NT2/D1 (cell line): ENCODE measurements at regions not wholly inside any gene's neighbourhood (a gene's known extent, or its start where the extent isn't known, plus 50 kb on each side); places are given as distances from the start of the nearest gene placed in this dataset.
"Not testable (repeated sequence)": the region's sequence is repeated elsewhere in the genome, so short reads cannot be mapped to it uniquely, and the experiment has no call there.

Experiments
- DNase-seq: peaks from one replicate; pipeline ENCODE4 v3.0.0-alpha.2; 2011; ENCODE audit warnings: low read depth, low spot score
- H3K27me3 ChIP-seq: 2 replicates; pipeline ENCODE4 v1.6.0; 2011; ENCODE audit warnings: mild to moderate bottlenecking; ENCODE audit not compliant: insufficient read length, insufficient read depth
- H3K36me3 ChIP-seq: 2 replicates; pipeline ENCODE4 v1.6.1; 2011; ENCODE audit warnings: mild to moderate bottlenecking, low read length, mixed read lengths; ENCODE audit not compliant: insufficient read depth, insufficient read length
- H3K4me1 ChIP-seq: 2 replicates; pipeline ENCODE4 v1.5.1; 2011; ENCODE audit not compliant: insufficient read depth, insufficient read length
- H3K4me3 ChIP-seq: 2 replicates; pipeline ENCODE4 v1.5.1; 2011; ENCODE audit warnings: low read depth; ENCODE audit not compliant: insufficient read length
- H3K9ac ChIP-seq: 2 replicates; pipeline ENCODE4 v1.6.0; 2011; ENCODE audit warnings: low read depth; ENCODE audit not compliant: insufficient read length
- H3K9me3 ChIP-seq: 2 replicates; pipeline ENCODE4 v1.5.1; 2011; ENCODE audit warnings: mild to moderate bottlenecking, low read length; ENCODE audit not compliant: insufficient read depth
- SUZ12 ChIP-seq: IDR thresholded peaks from 2 replicates; pipeline ENCODE4 v1.6.1; 2011; ENCODE audit not compliant: insufficient read length, insufficient read depth; ENCODE audit errors: extremely low read depth
- YY1 ChIP-seq: IDR thresholded peaks from 2 replicates; pipeline ENCODE4 v1.6.1; 2011; ENCODE audit not compliant: insufficient read length, insufficient read depth
- ZNF274 ChIP-seq: IDR thresholded peaks from 2 replicates; pipeline ENCODE4 v1.6.1; 2011; ENCODE audit warnings: mild to moderate bottlenecking, low read depth, low read length

DNA sequence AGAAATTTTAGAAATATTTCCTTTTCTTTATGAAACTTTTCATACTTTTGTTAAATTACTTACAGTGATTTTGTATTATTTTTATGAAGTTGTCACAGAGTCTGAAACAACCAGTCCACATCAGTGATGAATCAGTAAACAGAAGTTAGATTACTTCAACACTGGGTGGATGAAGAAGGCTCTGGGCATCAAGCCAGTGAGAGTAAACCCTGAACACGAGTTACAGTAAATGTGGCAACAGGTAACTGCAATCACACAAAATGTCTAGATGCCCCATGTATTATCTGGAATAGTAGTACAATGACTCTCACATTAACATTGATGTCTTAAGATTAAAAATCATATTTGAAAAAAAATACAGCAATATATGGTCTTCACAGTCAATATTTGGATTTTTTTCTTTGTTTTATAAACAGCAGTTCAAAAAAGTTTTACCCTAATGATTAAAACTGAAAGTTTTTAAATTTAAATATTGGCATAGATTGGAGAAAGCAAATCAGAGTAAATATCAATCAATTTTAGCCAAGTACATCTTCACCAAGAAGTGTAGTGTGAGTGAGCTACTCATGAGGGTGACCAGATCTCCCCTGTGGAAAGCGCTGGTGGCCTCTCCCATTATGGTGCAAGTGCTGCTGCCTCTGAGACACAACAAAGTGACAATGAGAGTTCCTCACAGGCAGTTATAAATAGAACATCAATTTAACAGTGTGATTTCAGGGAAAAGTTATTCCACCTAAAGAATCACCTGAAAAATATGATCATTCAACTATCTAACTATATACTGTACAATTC lies 63.2 kb upstream of the UGT2B7 start:
- no peaks in the 10 kb centered on the region for H3K27me3 ChIP-seq
- no peaks in the 10 kb centered on the region for H3K36me3 ChIP-seq
- no peak overlapping the region for H3K4me3 ChIP-seq
- no peak for TF ChIP-seq SUZ12
- no peak for TF ChIP-seq ZNF274
- TF ChIP-seq YY1, result no peak
- DNase-seq, result no peak
- H3K9me3 ChIP-seq, result no peaks in the 10 kb centered on the region
- no peak overlapping the region for H3K9ac ChIP-seq
- H3K4me1 ChIP-seq, result no peaks in the 10 kb centered on the region

DNA sequence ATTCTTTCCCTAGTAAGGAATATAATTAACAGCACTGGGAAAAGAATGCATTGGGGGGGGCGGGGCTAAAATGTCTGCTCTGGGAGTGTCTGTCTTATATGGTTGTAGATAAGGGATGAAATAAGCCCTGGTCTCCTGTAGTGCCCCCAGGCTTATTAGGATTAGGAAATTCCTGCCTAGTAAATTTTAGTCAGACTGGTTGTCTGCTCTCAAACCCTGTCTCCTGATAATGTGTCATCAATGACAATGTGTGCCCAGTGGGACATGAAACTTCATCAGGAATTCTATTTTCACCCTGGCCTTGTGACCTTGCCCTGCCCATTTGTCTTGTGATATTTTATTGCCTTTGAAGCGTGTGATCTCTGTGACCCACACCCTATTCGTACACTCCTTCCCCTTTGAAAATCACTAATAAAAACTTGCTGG lies 61.9 kb upstream of the UGT2B7 start:
- H3K4me1 ChIP-seq, DNase-seq, H3K9me3 ChIP-seq, H3K4me3 ChIP-seq, H3K27me3 ChIP-seq, H3K9ac ChIP-seq, H3K36me3 ChIP-seq: not testable (repeated sequence)

DNA sequence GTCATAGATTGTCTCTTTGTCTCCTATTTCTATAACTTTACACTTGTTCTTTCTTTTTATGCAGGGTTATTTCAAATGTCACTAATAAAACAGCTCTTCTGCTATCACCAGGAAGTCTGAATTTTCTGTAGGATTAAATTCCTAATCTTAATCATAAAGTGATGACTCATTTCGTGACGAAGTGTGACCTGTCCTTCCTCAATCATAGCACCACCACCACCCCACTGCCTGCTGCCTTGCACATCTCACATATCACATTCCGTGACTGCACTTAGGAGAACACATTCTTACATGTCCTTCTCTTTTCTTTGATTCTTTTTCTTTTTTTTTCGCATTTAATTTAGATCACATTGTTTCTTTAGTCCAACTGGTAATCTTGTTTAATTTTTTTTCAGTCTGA lies 57.7 kb upstream of the UGT2B7 start:
- Histone ChIP-seq H3K9me3 (no peaks in the 10 kb centered on the region), H3K27me3 (no peaks in the 10 kb centered on the region), H3K36me3 (no peaks in the 10 kb centered on the region), H3K4me1 (no peaks in the 10 kb centered on the region), H3K9ac (no peak overlapping the region), H3K4me3 (no peak overlapping the region)
- TF ChIP-seq YY1, result no peak
- no peak for TF ChIP-seq SUZ12
- TF ChIP-seq ZNF274, result no peak
- DNase-seq, result no peak

DNA sequence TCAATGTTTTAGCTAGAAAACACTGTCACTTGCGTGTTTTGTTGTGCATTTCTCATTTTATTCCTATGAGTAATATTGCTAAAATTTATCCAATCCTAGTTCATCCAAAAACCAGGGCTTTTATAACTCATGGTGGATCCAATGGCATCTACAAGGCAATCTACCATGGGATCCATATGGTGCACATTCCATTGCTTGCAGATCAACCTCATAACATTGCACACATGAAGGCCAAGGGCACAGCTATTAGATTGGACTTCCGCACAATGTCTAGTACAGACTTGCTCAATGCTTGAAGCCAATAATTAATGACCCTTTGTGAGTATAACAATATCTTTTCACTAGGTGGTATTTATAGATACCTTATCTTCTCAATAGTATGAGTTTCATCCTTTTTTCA lies 57.2 kb upstream of the UGT2B7 start:
- no peak overlapping the region for H3K4me3 ChIP-seq
- H3K9ac ChIP-seq, result no peak overlapping the region
- no peak for DNase-seq
- no peaks in the 10 kb centered on the region for H3K27me3 ChIP-seq
- H3K4me1 ChIP-seq, result no peaks in the 10 kb centered on the region
- no peak for TF ChIP-seq YY1
- TF ChIP-seq ZNF274, result no peak
- no peak for TF ChIP-seq SUZ12
- no peaks in the 10 kb centered on the region for H3K9me3 ChIP-seq
- H3K36me3 ChIP-seq, result no peaks in the 10 kb centered on the region

DNA sequence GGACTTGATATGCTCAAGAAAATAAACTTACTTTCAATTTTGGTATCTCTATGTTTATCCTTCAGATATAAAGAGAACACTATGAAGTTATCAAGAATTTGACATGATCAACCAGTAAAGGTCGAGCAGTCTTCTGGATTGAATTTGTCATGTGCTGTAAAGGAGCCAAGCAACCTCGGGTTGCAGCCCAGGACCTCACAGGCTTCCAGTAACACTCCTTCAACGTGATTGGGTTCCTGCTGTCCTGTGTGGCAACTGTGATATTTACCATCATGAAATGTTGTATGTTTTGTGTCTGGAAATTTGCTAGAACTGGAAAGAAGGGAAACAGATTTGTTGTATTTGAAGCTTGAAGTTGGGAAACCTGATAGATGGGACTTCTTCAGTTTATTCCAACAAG lies 52.0 kb upstream of the UGT2B7 start:
- Histone ChIP-seq H3K9me3 (no peaks in the 10 kb centered on the region), H3K4me1 (no peaks in the 10 kb centered on the region), H3K4me3 (no peak overlapping the region), H3K36me3 (no peaks in the 10 kb centered on the region), H3K27me3 (no peaks in the 10 kb centered on the region), H3K9ac (no peak overlapping the region)
- TF ChIP-seq SUZ12, result no peak
- no peak for TF ChIP-seq YY1
- TF ChIP-seq ZNF274, result no peak
- no peak for DNase-seq
